HCT116 (cell line): ENCODE measurements at regions not wholly inside any gene's neighbourhood (a gene's known extent, or its start where the extent isn't known, plus 50 kb on each side); places are given as distances from the start of the nearest gene placed in this dataset.
"Not testable (repeated sequence)": the region's sequence is repeated elsewhere in the genome, so short reads cannot be mapped to it uniquely, and the experiment has no call there.

ENCODE experiments used
- CEBPB ChIP-seq: IDR thresholded peaks from 2 replicates; pipeline ENCODE4 v1.6.1; 2012; ENCODE audit warnings: low read depth
- EGR1 ChIP-seq: IDR thresholded peaks from 2 replicates; pipeline ENCODE4 v1.6.1; 2012; ENCODE audit warnings: low read depth
- EZH2 ChIP-seq: fragments of 200-600 bp; sonication (generic); IDR thresholded peaks from 2 replicates; pipeline ENCODE4 v1.6.1; 2017; ENCODE audit warnings: antibody characterized with exemption, mixed run types
- EZH2phosphoT487 ChIP-seq: fragments of 200-600 bp; IDR thresholded peaks from 2 replicates; pipeline ENCODE4 v1.6.1; 2018; ENCODE audit warnings: antibody characterized with exemption, borderline replicate concordance
- POLR2A ChIP-seq: IDR thresholded peaks from 2 replicates; pipeline ENCODE4 v1.7.0; 2011; ENCODE audit warnings: borderline replicate concordance; ENCODE audit not compliant: insufficient read depth, insufficient read length; ENCODE audit errors: extremely low read depth
- RAD21 ChIP-seq: IDR thresholded peaks from 2 replicates; pipeline ENCODE4 v1.6.1; 2012; ENCODE audit warnings: low read depth, mild to moderate bottlenecking
- SIN3A ChIP-seq: IDR thresholded peaks from 2 replicates; pipeline ENCODE4 v1.6.1; 2012; ENCODE audit warnings: low read depth
- SRF ChIP-seq: IDR thresholded peaks from 2 replicates; pipeline ENCODE4 v1.6.1; 2012; ENCODE audit warnings: low read depth
- YY1 ChIP-seq: IDR thresholded peaks from 2 replicates; pipeline ENCODE4 v1.6.1; 2011; ENCODE audit warnings: low read length, low read depth, moderate library complexity, mild to moderate bottlenecking; ENCODE audit not compliant: insufficient replicate concordance; ENCODE audit errors: extremely low read depth
- ZFX ChIP-seq: fragments of 450-650 bp; IDR thresholded peaks from 2 replicates; pipeline ENCODE4 v1.6.1; 2017
- TF ChIP-seq, protein P1 (sequence below): IDR thresholded peaks from 2 replicates; pipeline ENCODE4 v1.6.1; 2012
- TF ChIP-seq, protein P2 (sequence below), 3 experiments: fragments of 200-600 bp in 1 of 3; sonication (generic) in 1 of 3; IDR thresholded peaks in 2 of 3; conservative IDR thresholded peaks in 1 of 3; 2 replicates each; pipeline ENCODE4 v1.5.1; 2012 to 2017; ENCODE audit warnings: low read depth in 2 of 3, low read length in 2 of 3, antibody characterized with exemption in 1 of 3, borderline replicate concordance in 1 of 3, control low read depth in 1 of 3, mild to moderate bottlenecking in 1 of 3, mixed read lengths in 1 of 3, mixed run types in 1 of 3, moderate library complexity in 1 of 3; ENCODE audit not compliant: insufficient read depth in 1 of 3
- TF ChIP-seq, protein P3 (sequence below): IDR thresholded peaks from 2 replicates; pipeline ENCODE4 v1.6.1; 2012; ENCODE audit warnings: low read depth
- TF ChIP-seq, protein P4 (sequence below): IDR thresholded peaks from 2 replicates; pipeline ENCODE4 v1.6.1; 2012

DNA sequence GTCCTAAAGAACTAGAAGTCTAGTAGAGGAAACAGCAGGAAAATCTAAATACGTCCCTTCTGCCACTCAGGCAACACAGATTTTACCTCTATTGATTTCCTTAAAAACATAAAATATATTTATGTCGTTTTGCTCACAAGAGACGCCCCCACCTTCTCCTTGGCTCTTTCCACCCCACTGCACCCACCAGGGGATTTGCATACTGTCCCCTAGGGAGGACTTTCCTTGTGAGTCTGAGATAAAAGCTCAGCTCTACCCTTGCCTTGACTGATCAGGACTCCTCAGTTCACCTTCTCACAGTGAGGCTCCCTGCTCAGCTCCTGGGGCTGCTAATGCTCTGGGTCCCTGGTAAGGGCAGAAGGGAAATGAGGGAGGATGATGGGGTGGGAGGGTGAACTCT, 1488.1 kb downstream of the RPIA start:
- TF ChIP-seq, protein P1, sequence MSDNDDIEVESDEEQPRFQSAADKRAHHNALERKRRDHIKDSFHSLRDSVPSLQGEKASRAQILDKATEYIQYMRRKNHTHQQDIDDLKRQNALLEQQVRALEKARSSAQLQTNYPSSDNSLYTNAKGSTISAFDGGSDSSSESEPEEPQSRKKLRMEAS = not testable (repeated sequence)
- TF ChIP-seq EZH2phosphoT487, EZH2, YY1, ZFX, SIN3A, POLR2A, RAD21, SRF, CEBPB, EGR1: not testable (repeated sequence)
- TF ChIP-seq, protein P2, sequence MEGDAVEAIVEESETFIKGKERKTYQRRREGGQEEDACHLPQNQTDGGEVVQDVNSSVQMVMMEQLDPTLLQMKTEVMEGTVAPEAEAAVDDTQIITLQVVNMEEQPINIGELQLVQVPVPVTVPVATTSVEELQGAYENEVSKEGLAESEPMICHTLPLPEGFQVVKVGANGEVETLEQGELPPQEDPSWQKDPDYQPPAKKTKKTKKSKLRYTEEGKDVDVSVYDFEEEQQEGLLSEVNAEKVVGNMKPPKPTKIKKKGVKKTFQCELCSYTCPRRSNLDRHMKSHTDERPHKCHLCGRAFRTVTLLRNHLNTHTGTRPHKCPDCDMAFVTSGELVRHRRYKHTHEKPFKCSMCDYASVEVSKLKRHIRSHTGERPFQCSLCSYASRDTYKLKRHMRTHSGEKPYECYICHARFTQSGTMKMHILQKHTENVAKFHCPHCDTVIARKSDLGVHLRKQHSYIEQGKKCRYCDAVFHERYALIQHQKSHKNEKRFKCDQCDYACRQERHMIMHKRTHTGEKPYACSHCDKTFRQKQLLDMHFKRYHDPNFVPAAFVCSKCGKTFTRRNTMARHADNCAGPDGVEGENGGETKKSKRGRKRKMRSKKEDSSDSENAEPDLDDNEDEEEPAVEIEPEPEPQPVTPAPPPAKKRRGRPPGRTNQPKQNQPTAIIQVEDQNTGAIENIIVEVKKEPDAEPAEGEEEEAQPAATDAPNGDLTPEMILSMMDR (IDR thresholded peaks at IDR 0.05 in 2 of 3, conservative IDR thresholded peaks at IDR 0.05 in 1 of 3; ENCODE audit: borderline replicate concordance in 1 of 3, insufficient read depth in 1 of 3, low read depth in 2 of 3, low read length in 2 of 3) = not testable (repeated sequence)
- TF ChIP-seq, protein P3, sequence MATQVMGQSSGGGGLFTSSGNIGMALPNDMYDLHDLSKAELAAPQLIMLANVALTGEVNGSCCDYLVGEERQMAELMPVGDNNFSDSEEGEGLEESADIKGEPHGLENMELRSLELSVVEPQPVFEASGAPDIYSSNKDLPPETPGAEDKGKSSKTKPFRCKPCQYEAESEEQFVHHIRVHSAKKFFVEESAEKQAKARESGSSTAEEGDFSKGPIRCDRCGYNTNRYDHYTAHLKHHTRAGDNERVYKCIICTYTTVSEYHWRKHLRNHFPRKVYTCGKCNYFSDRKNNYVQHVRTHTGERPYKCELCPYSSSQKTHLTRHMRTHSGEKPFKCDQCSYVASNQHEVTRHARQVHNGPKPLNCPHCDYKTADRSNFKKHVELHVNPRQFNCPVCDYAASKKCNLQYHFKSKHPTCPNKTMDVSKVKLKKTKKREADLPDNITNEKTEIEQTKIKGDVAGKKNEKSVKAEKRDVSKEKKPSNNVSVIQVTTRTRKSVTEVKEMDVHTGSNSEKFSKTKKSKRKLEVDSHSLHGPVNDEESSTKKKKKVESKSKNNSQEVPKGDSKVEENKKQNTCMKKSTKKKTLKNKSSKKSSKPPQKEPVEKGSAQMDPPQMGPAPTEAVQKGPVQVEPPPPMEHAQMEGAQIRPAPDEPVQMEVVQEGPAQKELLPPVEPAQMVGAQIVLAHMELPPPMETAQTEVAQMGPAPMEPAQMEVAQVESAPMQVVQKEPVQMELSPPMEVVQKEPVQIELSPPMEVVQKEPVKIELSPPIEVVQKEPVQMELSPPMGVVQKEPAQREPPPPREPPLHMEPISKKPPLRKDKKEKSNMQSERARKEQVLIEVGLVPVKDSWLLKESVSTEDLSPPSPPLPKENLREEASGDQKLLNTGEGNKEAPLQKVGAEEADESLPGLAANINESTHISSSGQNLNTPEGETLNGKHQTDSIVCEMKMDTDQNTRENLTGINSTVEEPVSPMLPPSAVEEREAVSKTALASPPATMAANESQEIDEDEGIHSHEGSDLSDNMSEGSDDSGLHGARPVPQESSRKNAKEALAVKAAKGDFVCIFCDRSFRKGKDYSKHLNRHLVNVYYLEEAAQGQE = not testable (repeated sequence)
- TF ChIP-seq, protein P4, sequence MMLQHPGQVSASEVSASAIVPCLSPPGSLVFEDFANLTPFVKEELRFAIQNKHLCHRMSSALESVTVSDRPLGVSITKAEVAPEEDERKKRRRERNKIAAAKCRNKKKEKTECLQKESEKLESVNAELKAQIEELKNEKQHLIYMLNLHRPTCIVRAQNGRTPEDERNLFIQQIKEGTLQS = not testable (repeated sequence)
